ENCODE measurements at regions not wholly inside any gene's neighbourhood (a gene's known extent, or its start where the extent isn't known, plus 50 kb on each side); places are given as distances from the start of the nearest gene placed in this dataset.
"Not testable (repeated sequence)": the region's sequence is repeated elsewhere in the genome, so short reads cannot be mapped to it uniquely, and the experiment has no call there.

DNA sequence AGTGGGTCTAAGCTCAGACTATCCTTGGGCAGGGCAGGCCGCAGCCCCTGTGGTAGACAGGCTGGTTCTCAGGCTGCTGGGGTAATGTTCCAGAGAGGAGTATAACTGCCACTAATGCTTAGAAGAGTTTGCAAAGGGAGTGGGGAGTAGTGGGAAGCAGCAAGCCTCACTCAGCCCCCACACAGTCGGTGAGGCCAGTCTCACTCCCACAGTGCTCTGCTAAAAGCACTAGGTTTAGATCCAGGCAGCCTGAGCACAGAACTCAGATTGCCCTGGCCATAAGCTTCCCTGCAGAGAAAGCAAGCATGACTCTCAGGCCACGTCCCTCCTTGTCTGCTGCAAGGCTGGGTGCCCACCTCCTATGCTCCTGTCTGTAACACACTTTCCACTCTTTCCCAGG, 69.4 kb upstream of the HCN1 start:
- no peaks in the 10 kb centered on the region for H4K20me1 ChIP-seq (ENCODE audit: low read depth, low read length)
- H3K27me3 ChIP-seq (ENCODE audit: low read length), result no peaks in the 10 kb centered on the region
- no peak overlapping the region for H3K27ac ChIP-seq (ENCODE audit: low read depth, low read length)
- no peaks in the 10 kb centered on the region for H3K9me3 ChIP-seq (ENCODE audit: insufficient read depth, low read length)
- TF ChIP-seq EZH2phosphoT487 (conservative IDR thresholded peaks at IDR 0.05; ENCODE audit: low read length), result no peak
- TF ChIP-seq, protein P1, sequence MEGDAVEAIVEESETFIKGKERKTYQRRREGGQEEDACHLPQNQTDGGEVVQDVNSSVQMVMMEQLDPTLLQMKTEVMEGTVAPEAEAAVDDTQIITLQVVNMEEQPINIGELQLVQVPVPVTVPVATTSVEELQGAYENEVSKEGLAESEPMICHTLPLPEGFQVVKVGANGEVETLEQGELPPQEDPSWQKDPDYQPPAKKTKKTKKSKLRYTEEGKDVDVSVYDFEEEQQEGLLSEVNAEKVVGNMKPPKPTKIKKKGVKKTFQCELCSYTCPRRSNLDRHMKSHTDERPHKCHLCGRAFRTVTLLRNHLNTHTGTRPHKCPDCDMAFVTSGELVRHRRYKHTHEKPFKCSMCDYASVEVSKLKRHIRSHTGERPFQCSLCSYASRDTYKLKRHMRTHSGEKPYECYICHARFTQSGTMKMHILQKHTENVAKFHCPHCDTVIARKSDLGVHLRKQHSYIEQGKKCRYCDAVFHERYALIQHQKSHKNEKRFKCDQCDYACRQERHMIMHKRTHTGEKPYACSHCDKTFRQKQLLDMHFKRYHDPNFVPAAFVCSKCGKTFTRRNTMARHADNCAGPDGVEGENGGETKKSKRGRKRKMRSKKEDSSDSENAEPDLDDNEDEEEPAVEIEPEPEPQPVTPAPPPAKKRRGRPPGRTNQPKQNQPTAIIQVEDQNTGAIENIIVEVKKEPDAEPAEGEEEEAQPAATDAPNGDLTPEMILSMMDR (IDR thresholded peaks at IDR 0.05; ENCODE audit: insufficient read depth, low read length, poor library complexity, severe bottlenecking), result no peak
- H3K4me2 ChIP-seq (ENCODE audit: low read depth, low read length, poor library complexity, severe bottlenecking), result no peak overlapping the region
- H3K9ac ChIP-seq (ENCODE audit: low read length), result no peak overlapping the region
- no peaks in the 10 kb centered on the region for H3K9me2 ChIP-seq (replicated peaks; ENCODE audit: insufficient read depth, low read length)
- H3K79me2 ChIP-seq (ENCODE audit: insufficient read depth, low read length), result no peaks in the 10 kb centered on the region
- H3K4me3 ChIP-seq (ENCODE audit: insufficient read depth, low read length, poor library complexity, severe bottlenecking), result no peak overlapping the region
- H3K36me3 ChIP-seq (ENCODE audit: low read length), result no peaks in the 10 kb centered on the region; the same call in 1 of the 2 replicates
- no peak overlapping the region for H2AFZ ChIP-seq (ENCODE audit: low read depth, low read length, severe bottlenecking)
- no peaks in the 10 kb centered on the region for H3F3A ChIP-seq (ENCODE audit: insufficient read depth)

DNA sequence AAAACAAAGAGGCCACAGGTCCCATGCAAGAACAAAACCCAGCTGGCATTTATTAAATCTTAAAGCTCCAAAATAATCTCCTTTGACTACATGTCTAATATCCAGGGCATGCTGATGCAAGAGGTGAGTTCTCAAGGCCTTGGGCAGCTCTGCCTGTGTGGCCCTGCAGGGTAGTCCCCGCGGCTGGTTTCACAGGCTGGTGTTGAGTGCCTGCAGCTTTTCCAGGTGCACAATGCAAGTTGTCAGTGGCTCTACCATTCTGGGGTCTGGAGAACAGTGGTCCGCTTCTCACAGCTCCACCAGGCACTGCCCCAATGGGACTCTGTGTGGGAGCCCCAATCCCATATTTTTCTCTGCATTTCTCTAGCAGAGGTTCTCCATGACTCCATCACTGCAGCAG, 54.4 kb upstream of the HCN1 start:
- Histone ChIP-seq H3K4me2 (ENCODE audit: low read depth, low read length, poor library complexity, severe bottlenecking) (no peak overlapping the region), H3K9me2 (replicated peaks; ENCODE audit: insufficient read depth, low read length) (no peaks in the 10 kb centered on the region), H3K9me3 (ENCODE audit: insufficient read depth, low read length) (no peaks in the 10 kb centered on the region), H3K4me3 (ENCODE audit: insufficient read depth, low read length, poor library complexity, severe bottlenecking) (no peak overlapping the region), H2AFZ (ENCODE audit: low read depth, low read length, severe bottlenecking) (no peak overlapping the region), H3K9ac (ENCODE audit: low read length) (no peak overlapping the region), H4K20me1 (ENCODE audit: low read depth, low read length) (no peaks in the 10 kb centered on the region), H3F3A (ENCODE audit: insufficient read depth) (no peaks in the 10 kb centered on the region), H3K36me3 (ENCODE audit: low read length) (no peaks in the 10 kb centered on the region), H3K27me3 (ENCODE audit: low read length) (no peaks in the 10 kb centered on the region), H3K79me2 (ENCODE audit: insufficient read depth, low read length) (no peaks in the 10 kb centered on the region), H3K27ac (ENCODE audit: low read depth, low read length) (no peak overlapping the region)
- no peak for TF ChIP-seq EZH2phosphoT487 (conservative IDR thresholded peaks at IDR 0.05; ENCODE audit: low read length)
- TF ChIP-seq, protein P1 (IDR thresholded peaks at IDR 0.05; ENCODE audit: insufficient read depth, low read length, poor library complexity, severe bottlenecking), result no peak

DNA sequence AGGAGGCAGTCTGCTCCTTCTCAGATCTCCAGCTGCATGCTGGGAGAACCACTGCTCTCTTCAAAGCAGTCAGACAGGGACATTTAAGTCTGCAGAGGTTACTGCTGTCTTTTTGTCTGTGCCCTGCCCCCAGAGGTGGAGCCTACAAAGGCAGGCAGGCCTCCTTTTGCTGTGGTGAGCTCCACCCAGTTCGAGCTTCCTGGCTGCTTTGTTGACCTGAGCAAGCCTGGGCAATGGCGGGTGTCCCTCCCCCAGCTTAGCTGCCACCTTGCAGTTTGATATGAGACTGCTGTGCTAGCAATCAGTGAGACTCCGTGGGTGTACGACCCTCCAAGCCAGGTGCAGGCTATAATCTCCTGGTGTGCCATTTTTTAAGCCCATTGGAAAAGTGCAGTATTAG, 52.3 kb upstream of the HCN1 start:
- H3K9me2 ChIP-seq (replicated peaks; ENCODE audit: insufficient read depth, low read length); H3K27ac ChIP-seq (ENCODE audit: low read depth, low read length); H3K4me2 ChIP-seq (ENCODE audit: low read depth, low read length, poor library complexity, severe bottlenecking); H3K27me3 ChIP-seq (ENCODE audit: low read length); H4K20me1 ChIP-seq (ENCODE audit: low read depth, low read length); H3K9me3 ChIP-seq (ENCODE audit: insufficient read depth, low read length); H3K9ac ChIP-seq (ENCODE audit: low read length); H2AFZ ChIP-seq (ENCODE audit: low read depth, low read length, severe bottlenecking); H3K79me2 ChIP-seq (ENCODE audit: insufficient read depth, low read length); H3K4me3 ChIP-seq (ENCODE audit: insufficient read depth, low read length, poor library complexity, severe bottlenecking); H3F3A ChIP-seq (ENCODE audit: insufficient read depth); H3K36me3 ChIP-seq (ENCODE audit: low read length): not testable (repeated sequence)
